H9 (cell line): ENCODE measurements at regions not wholly inside any gene's neighbourhood (a gene's known extent, or its start where the extent isn't known, plus 50 kb on each side); places are given as distances from the start of the nearest gene placed in this dataset.
A peak's percentile ranks its signal among the peaks of the same experiment; 100 is the strongest.

Source experiments
- DNase-seq: peaks from one replicate; pipeline ENCODE4 v3.0.0-alpha.2; 2017
- H2AFZ ChIP-seq: one replicate; pipeline ENCODE4 v1.6.1; 2013; ENCODE audit warnings: mild to moderate bottlenecking, low read length, control low read depth, moderate library complexity
- H2AK5ac ChIP-seq: 2 replicates; pipeline ENCODE4 v1.6.1; 2013; ENCODE audit warnings: low read length, control low read depth, mixed read lengths; ENCODE audit not compliant: insufficient read length
- H2BK120ac ChIP-seq: one replicate; pipeline ENCODE4 v1.6.1; 2013; ENCODE audit warnings: low read depth, mild to moderate bottlenecking, low read length, control low read depth, inconsistent platforms; ENCODE audit not compliant: poor library complexity, severe bottlenecking
- H2BK12ac ChIP-seq: 2 replicates; pipeline ENCODE4 v1.6.1; 2013; ENCODE audit warnings: low read length, control low read depth, mixed read lengths, low read depth; ENCODE audit not compliant: insufficient read length
- H2BK15ac ChIP-seq: 2 replicates; pipeline ENCODE4 v1.6.1; 2013; ENCODE audit warnings: low read depth, low read length, control low read depth
- H2BK20ac ChIP-seq: one replicate; pipeline ENCODE4 v1.6.1; 2013; ENCODE audit warnings: low read depth, mild to moderate bottlenecking, low read length, control low read depth, inconsistent platforms; ENCODE audit not compliant: poor library complexity, severe bottlenecking
- H2BK5ac ChIP-seq: 2 replicates; pipeline ENCODE4 v1.6.1; 2013; ENCODE audit warnings: low read length, control low read depth, mixed read lengths; ENCODE audit not compliant: insufficient read length
- H3K14ac ChIP-seq: 2 replicates; pipeline ENCODE4 v1.6.1; 2013; ENCODE audit warnings: low read length, control low read depth; ENCODE audit not compliant: insufficient read depth
- H3K18ac ChIP-seq: 2 replicates; pipeline ENCODE4 v1.6.1; 2013; ENCODE audit warnings: low read depth, mild to moderate bottlenecking, mixed read lengths, low read length, control low read depth; ENCODE audit not compliant: insufficient read length
- H3K23ac ChIP-seq: 2 replicates; pipeline ENCODE4 v1.6.1; 2013; ENCODE audit warnings: low read length, control low read depth, mixed read lengths, low read depth; ENCODE audit not compliant: insufficient read length
- H3K23me2 ChIP-seq: 2 replicates; pipeline ENCODE4 v1.6.1; 2013; ENCODE audit warnings: low read depth, mild to moderate bottlenecking, mixed read lengths, low read length, control low read depth; ENCODE audit not compliant: insufficient read length, poor library complexity, severe bottlenecking
- H3K27ac ChIP-seq: 2 replicates; pipeline ENCODE4 v1.5.1; 2013; ENCODE audit warnings: low read length, control low read depth, mixed read lengths, low read depth; ENCODE audit not compliant: insufficient read length
- H3K27me3 ChIP-seq: 2 replicates; pipeline ENCODE4 v1.6.1; 2013; ENCODE audit warnings: low read length, control low read depth, inconsistent platforms; ENCODE audit not compliant: insufficient read depth
- H3K4ac ChIP-seq: 2 replicates; pipeline ENCODE4 v1.6.1; 2013; ENCODE audit warnings: low read depth, mild to moderate bottlenecking, control low read depth, inconsistent platforms, low read length, moderate library complexity
- H3K4me1 ChIP-seq: 2 replicates; pipeline ENCODE4 v1.6.1; 2013; ENCODE audit warnings: low read length, control low read depth, inconsistent platforms; ENCODE audit not compliant: insufficient read depth
- H3K4me2 ChIP-seq: 2 replicates; pipeline ENCODE4 v1.6.1; 2013; ENCODE audit warnings: low read length, control low read depth, mixed read lengths; ENCODE audit not compliant: insufficient read length, insufficient read depth
- H3K56ac ChIP-seq: 2 replicates; pipeline ENCODE4 v1.6.1; 2013; ENCODE audit warnings: low read depth, mild to moderate bottlenecking, mixed read lengths, low read length, control low read depth; ENCODE audit not compliant: insufficient read length
- H3K79me1 ChIP-seq: 2 replicates; pipeline ENCODE4 v1.6.1; 2013; ENCODE audit warnings: low read depth, mild to moderate bottlenecking, moderate library complexity, low read length, control low read depth, inconsistent platforms; ENCODE audit not compliant: insufficient read depth, poor library complexity, severe bottlenecking
- H3K79me2 ChIP-seq: 2 replicates; pipeline ENCODE4 v1.6.1; 2013; ENCODE audit warnings: low read length, control low read depth, inconsistent platforms; ENCODE audit not compliant: insufficient read depth
- H3K9ac ChIP-seq: 2 replicates; pipeline ENCODE4 v1.6.1; 2013; ENCODE audit warnings: low read length, control low read depth, mixed read lengths; ENCODE audit not compliant: insufficient read length; ENCODE audit errors: extremely low read depth
- H3K9me3 ChIP-seq: one replicate; pipeline ENCODE4 v1.6.1; 2013; ENCODE audit warnings: low read depth, low read length, inconsistent platforms; ENCODE audit not compliant: control insufficient read depth
- H3T11ph ChIP-seq: one replicate; pipeline ENCODE4 v1.6.1; 2013; ENCODE audit warnings: mild to moderate bottlenecking, low read length, control low read depth, inconsistent platforms
- H4K20me1 ChIP-seq: one replicate; pipeline ENCODE4 v1.6.1; 2013; ENCODE audit not compliant: control insufficient read depth, insufficient read length, insufficient read depth
- H4K5ac ChIP-seq: 2 replicates; pipeline ENCODE4 v1.6.1; 2013; ENCODE audit warnings: low read depth, mild to moderate bottlenecking, mixed read lengths, low read length, control low read depth; ENCODE audit not compliant: insufficient read length
- H4K8ac ChIP-seq: replicated peaks from 2 replicates; pipeline ENCODE4 v1.6.1; 2013; ENCODE audit warnings: low read length, control low read depth, mixed read lengths, low read depth; ENCODE audit not compliant: insufficient read length
- H4K91ac ChIP-seq: 2 replicates; pipeline ENCODE4 v1.6.1; 2013; ENCODE audit warnings: low read depth, mild to moderate bottlenecking, moderate library complexity, mixed read lengths, low read length, control low read depth; ENCODE audit not compliant: insufficient read length
- H3K27ac Mint-ChIP-seq, 3 experiments: 2 replicates in 2 of 3; 3 replicates in 1 of 3; pipeline ENCODE4 v1.8.0; 2020 to 2021; ENCODE audit warnings: mixed read lengths in 3 of 3, mild to moderate bottlenecking in 1 of 3, moderate library complexity in 1 of 3
- H3K27me3 Mint-ChIP-seq: 2 replicates; pipeline ENCODE4 v1.8.0; 2021; ENCODE audit warnings: low read depth, mild to moderate bottlenecking, moderate library complexity, mixed read lengths
- H3K36me3 Mint-ChIP-seq, 3 experiments: 2 replicates in 2 of 3; 3 replicates in 1 of 3; pipeline ENCODE4 v1.8.0; 2020 to 2021; ENCODE audit warnings: low read depth in 3 of 3, mixed read lengths in 3 of 3; ENCODE audit not compliant: insufficient read depth in 1 of 3
- H3K4me1 Mint-ChIP-seq, 2 experiments: 2 replicates each; pipeline ENCODE4 v1.8.0; 2020; ENCODE audit warnings: mixed read lengths in 2 of 2
- H3K4me3 Mint-ChIP-seq, 2 experiments: 2 replicates in 1 of 2; 3 replicates in 1 of 2; pipeline ENCODE4 v1.8.0; 2020 to 2021; ENCODE audit warnings: mild to moderate bottlenecking in 2 of 2, mixed read lengths in 2 of 2, moderate library complexity in 1 of 2
- H3K9me3 Mint-ChIP-seq, 2 experiments: 2 replicates in 1 of 2; 3 replicates in 1 of 2; pipeline ENCODE4 v1.8.0; 2020; ENCODE audit warnings: mild to moderate bottlenecking in 2 of 2, mixed read lengths in 2 of 2, moderate library complexity in 1 of 2
- WGBS: extraction: QIAGEN DNeasy Blood & Tissue Kit; methylation state at CpG from one replicate; pipeline ENCODE4 v1.1.7; 2013; ENCODE audit warnings: missing lambda C conversion rate, low lambda C conversion rate, mixed read lengths; ENCODE audit not compliant: insufficient read length; ENCODE audit errors: extremely low coverage; 5-methylcytosine and 5-hydroxymethylcytosine counted together
- TF ChIP-seq, protein P1 (sequence below): fragments of 200-600 bp; sonication (generic); conservative IDR thresholded peaks from 3 replicates; pipeline ENCODE4 v1.8.0; 2021; ENCODE audit warnings: antibody characterized with exemption, mild to moderate bottlenecking

DNA sequence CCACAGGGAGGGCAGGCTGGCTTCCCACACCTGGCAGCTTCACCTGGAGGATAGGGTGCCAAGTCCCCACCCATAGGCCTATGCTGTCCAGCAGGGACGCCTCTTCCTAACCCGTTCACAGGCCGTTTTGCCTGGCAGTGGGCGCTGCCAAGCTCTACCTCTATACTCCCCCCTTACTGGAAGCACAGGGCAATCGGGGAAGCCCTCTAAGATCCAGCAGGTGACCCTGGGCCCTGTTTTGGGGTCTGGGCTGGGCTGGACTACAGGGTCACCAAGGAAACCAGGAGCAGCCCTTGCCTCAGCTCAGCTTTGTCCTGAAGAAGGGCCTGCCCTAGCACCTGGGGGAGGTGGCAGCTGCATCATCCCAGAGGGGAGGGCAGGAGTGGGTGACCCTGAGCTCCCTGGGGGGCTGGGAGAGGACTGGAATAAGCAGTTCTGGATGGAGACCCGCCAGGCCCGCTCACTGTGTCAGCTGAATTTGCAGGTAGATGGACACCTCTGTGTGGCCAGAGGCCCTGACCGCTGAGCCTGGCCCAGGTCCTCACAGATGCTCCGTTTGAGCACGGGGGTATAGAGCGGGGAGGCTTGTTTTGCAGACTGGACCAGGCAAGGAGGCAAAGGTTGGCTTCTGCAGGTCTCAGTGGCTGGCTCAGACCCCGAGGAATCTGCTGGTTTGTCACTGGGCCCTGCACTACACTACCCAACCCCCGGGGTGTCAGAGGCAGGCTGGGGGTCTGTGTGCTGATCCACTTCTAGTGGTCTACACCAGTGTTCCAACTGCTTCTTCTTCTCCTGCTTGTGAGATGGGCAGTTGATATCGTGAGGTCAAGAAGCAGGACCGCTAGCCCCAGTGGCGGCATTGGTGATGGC lies 163.1 kb downstream of the ASB1 start:
- no peaks in the 10 kb centered on the region for H3K4me1 Mint-ChIP-seq
- H3K4me3 Mint-ChIP-seq = no peak overlapping the region

More for the DNA sequence above, 163.1 kb downstream of the ASB1 start:
- Histone ChIP-seq H3K4me1 (no peaks in the 10 kb centered on the region), H2BK12ac (no peak overlapping the region), H4K8ac (no peak overlapping the region), H3K4me2 (no peak overlapping the region), H3K27ac (no peak overlapping the region), H2AFZ (no peak overlapping the region), H2AK5ac (no peak overlapping the region), H4K20me1 (no peaks in the 10 kb centered on the region), H3K14ac (no peak overlapping the region), H2BK15ac (no peak overlapping the region), H3K4ac (no peak overlapping the region), H3K23me2 (no peaks in the 10 kb centered on the region), H3K56ac (no peak overlapping the region), H4K5ac (no peak overlapping the region), H2BK120ac (no peak overlapping the region), H3K18ac (no peak overlapping the region), H3K79me1 (no peaks in the 10 kb centered on the region), H3K23ac (no peak overlapping the region), H4K91ac (no peak overlapping the region), H2BK20ac (no peak overlapping the region), H3T11ph (no peak overlapping the region), H3K79me2 (no peaks in the 10 kb centered on the region), H2BK5ac (no peak overlapping the region), H3K9me3 (no peaks in the 10 kb centered on the region), H3K27me3 (no peaks in the 10 kb centered on the region), H3K9ac (no peak overlapping the region)
- Mint-ChIP-seq H3K9me3 (no peaks in the 10 kb centered on the region), H3K27me3 (peaks cover 8% of the 10 kb centered on the region), H3K27ac (no peak overlapping the region), H3K36me3 (no peaks in the 10 kb centered on the region)
- peak; percentile 26 for DNase-seq
- TF ChIP-seq, protein P1, sequence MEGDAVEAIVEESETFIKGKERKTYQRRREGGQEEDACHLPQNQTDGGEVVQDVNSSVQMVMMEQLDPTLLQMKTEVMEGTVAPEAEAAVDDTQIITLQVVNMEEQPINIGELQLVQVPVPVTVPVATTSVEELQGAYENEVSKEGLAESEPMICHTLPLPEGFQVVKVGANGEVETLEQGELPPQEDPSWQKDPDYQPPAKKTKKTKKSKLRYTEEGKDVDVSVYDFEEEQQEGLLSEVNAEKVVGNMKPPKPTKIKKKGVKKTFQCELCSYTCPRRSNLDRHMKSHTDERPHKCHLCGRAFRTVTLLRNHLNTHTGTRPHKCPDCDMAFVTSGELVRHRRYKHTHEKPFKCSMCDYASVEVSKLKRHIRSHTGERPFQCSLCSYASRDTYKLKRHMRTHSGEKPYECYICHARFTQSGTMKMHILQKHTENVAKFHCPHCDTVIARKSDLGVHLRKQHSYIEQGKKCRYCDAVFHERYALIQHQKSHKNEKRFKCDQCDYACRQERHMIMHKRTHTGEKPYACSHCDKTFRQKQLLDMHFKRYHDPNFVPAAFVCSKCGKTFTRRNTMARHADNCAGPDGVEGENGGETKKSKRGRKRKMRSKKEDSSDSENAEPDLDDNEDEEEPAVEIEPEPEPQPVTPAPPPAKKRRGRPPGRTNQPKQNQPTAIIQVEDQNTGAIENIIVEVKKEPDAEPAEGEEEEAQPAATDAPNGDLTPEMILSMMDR = no peak
- WGBS = no CpG with 5 or more reads among the region's 16 CpGs
